Stimulated activated naive CD8-positive, alpha-beta T cell treated with anti-CD3 and anti-CD28 coated beads, Interleukin-15, amount 100 ng/mL, for 72 hours (primary cell): ENCODE measurements at regions not wholly inside any gene's neighbourhood (a gene's known extent, or its start where the extent isn't known, plus 50 kb on each side); places are given as distances from the start of the nearest gene placed in this dataset.

Source experiments
- ATAC-seq: fragments of 150-1000 bp; cut with Tn5 transposase; 2 replicates; pipeline ENCODE4 v1.10.0; 2021; ENCODE audit warnings: mild to moderate bottlenecking, moderate library complexity
- DNase-seq, 2 donors: peaks; one replicate each; pipeline ENCODE4 v3.0.0; 2021 to 2022
- H3K27ac Mint-ChIP-seq, 2 donors: one replicate each; pipeline ENCODE4 v1.8.0; 2022; ENCODE audit warnings: mild to moderate bottlenecking in 2 of 2, mixed read lengths in 2 of 2, moderate library complexity in 2 of 2
- H3K27me3 Mint-ChIP-seq: one replicate; pipeline ENCODE4 v1.8.0; 2022; ENCODE audit warnings: mixed read lengths
- H3K4me1 Mint-ChIP-seq: one replicate; pipeline ENCODE4 v1.8.0; 2022; ENCODE audit warnings: mild to moderate bottlenecking, mixed read lengths
- H3K4me3 Mint-ChIP-seq, 2 donors: one replicate each; pipeline ENCODE4 v1.8.0; 2022; ENCODE audit warnings: mild to moderate bottlenecking in 2 of 2, mixed read lengths in 2 of 2, moderate library complexity in 1 of 2
- H3K9me3 Mint-ChIP-seq, 2 donors: one replicate each; pipeline ENCODE4 v1.8.0; 2022; ENCODE audit warnings: mixed read lengths in 2 of 2

- Mint-ChIP-seq H3K27ac (no peak overlapping the region), H3K9me3 (no peaks in the 10 kb centered on the region), H3K27me3 (no peaks in the 10 kb centered on the region), H3K4me1 (no peaks in the 10 kb centered on the region), H3K4me3 (no peak overlapping the region)
- ATAC-seq (no peak), DNase-seq (no peak)
Observed at GRCh38 chr2:194739217-194739616, 917.8 kb upstream of the SLC39A10 start.

GRCh38 chr2:194735837-194736542, 921.0 kb upstream of the SLC39A10 start:
- Mint-ChIP-seq H3K9me3 (no peaks in the 10 kb centered on the region), H3K27me3 (no peaks in the 10 kb centered on the region)

GRCh38 chr2:194730266-194730665, 926.8 kb upstream of the SLC39A10 start:
- no peak overlapping the region for H3K27ac Mint-ChIP-seq
- no peaks in the 10 kb centered on the region for H3K9me3 Mint-ChIP-seq
- H3K4me1 Mint-ChIP-seq, result no peaks in the 10 kb centered on the region
- ATAC-seq, result no peak
- no peaks in the 10 kb centered on the region for H3K27me3 Mint-ChIP-seq
- no peak overlapping the region for H3K4me3 Mint-ChIP-seq
- DNase-seq, result no peak

More at GRCh38 chr2:194735837-194736542, 921.0 kb upstream of the SLC39A10 start:
- H3K27ac Mint-ChIP-seq, result no peak overlapping the region
- ATAC-seq (no peak), DNase-seq (no peak)
- H3K4me3 Mint-ChIP-seq, result no peak overlapping the region
- H3K4me1 Mint-ChIP-seq, result no peaks in the 10 kb centered on the region

- Mint-ChIP-seq H3K27ac (no peak overlapping the region), H3K27me3 (no peaks in the 10 kb centered on the region), H3K9me3 (no peaks in the 10 kb centered on the region), H3K4me3 (no peak overlapping the region), H3K4me1 (no peaks in the 10 kb centered on the region)
- ATAC-seq (no peak), DNase-seq (no peak)
Observed at GRCh38 chr2:194725169-194725568, 931.9 kb upstream of the SLC39A10 start.

GRCh38 chr2:194723446-194723845, 933.6 kb upstream of the SLC39A10 start:
- Mint-ChIP-seq H3K4me3 (no peak overlapping the region), H3K27ac (no peak overlapping the region), H3K27me3 (no peaks in the 10 kb centered on the region), H3K4me1 (no peaks in the 10 kb centered on the region), H3K9me3 (no peaks in the 10 kb centered on the region)
- ATAC-seq (no peak), DNase-seq (no peak)

- Mint-ChIP-seq H3K27ac (no peak overlapping the region), H3K9me3 (no peaks in the 10 kb centered on the region), H3K4me3 (no peak overlapping the region), H3K27me3 (no peaks in the 10 kb centered on the region), H3K4me1 (no peaks in the 10 kb centered on the region)
- ATAC-seq, result no peak
- DNase-seq, result no peak
Observed at GRCh38 chr2:194721227-194721626, 935.8 kb upstream of the SLC39A10 start.

- DNase-seq (no peak), ATAC-seq (no peak)
- H3K4me3 Mint-ChIP-seq, result no peak overlapping the region
- no peaks in the 10 kb centered on the region for H3K4me1 Mint-ChIP-seq
- H3K9me3 Mint-ChIP-seq, result no peaks in the 10 kb centered on the region
- H3K27me3 Mint-ChIP-seq, result no peaks in the 10 kb centered on the region
- no peak overlapping the region for H3K27ac Mint-ChIP-seq
Observed at GRCh38 chr2:194720462-194720861, 936.6 kb upstream of the SLC39A10 start.

- no peaks in the 10 kb centered on the region for H3K27me3 Mint-ChIP-seq
- no peak for DNase-seq
- no peak overlapping the region for H3K4me3 Mint-ChIP-seq
- no peaks in the 10 kb centered on the region for H3K9me3 Mint-ChIP-seq
- no peaks in the 10 kb centered on the region for H3K4me1 Mint-ChIP-seq
- no peak overlapping the region for H3K27ac Mint-ChIP-seq
- no peak for ATAC-seq
Observed at GRCh38 chr2:194718881-194719280, 938.1 kb upstream of the SLC39A10 start.

GRCh38 chr2:194714541-194714940, 942.5 kb upstream of the SLC39A10 start:
- Mint-ChIP-seq H3K9me3 (no peaks in the 10 kb centered on the region), H3K27me3 (no peaks in the 10 kb centered on the region), H3K4me1 (no peaks in the 10 kb centered on the region), H3K27ac (no peak overlapping the region), H3K4me3 (no peak overlapping the region)
- DNase-seq (no peak), ATAC-seq (no peak)

- H3K4me3 Mint-ChIP-seq, result no peak overlapping the region
- no peaks in the 10 kb centered on the region for H3K9me3 Mint-ChIP-seq
- no peaks in the 10 kb centered on the region for H3K4me1 Mint-ChIP-seq
- no peaks in the 10 kb centered on the region for H3K27me3 Mint-ChIP-seq
- DNase-seq, result no peak
- no peak for ATAC-seq
- H3K27ac Mint-ChIP-seq, result no peak overlapping the region
Observed at GRCh38 chr2:194709840-194710239, 947.2 kb upstream of the SLC39A10 start.

GRCh38 chr2:194706179-194706578, 950.8 kb upstream of the SLC39A10 start:
- H3K9me3 Mint-ChIP-seq, result no peaks in the 10 kb centered on the region
- ATAC-seq (no peak), DNase-seq (no peak)
- no peak overlapping the region for H3K4me3 Mint-ChIP-seq
- no peak overlapping the region for H3K27ac Mint-ChIP-seq
- no peaks in the 10 kb centered on the region for H3K27me3 Mint-ChIP-seq
- H3K4me1 Mint-ChIP-seq, result no peaks in the 10 kb centered on the region

GRCh38 chr2:194705398-194705797, 951.6 kb upstream of the SLC39A10 start:
- ATAC-seq (no peak), DNase-seq (no peak)
- Mint-ChIP-seq H3K4me1 (no peaks in the 10 kb centered on the region), H3K4me3 (no peak overlapping the region), H3K9me3 (no peaks in the 10 kb centered on the region), H3K27ac (no peak overlapping the region), H3K27me3 (no peaks in the 10 kb centered on the region)

- H3K9me3 Mint-ChIP-seq, result no peaks in the 10 kb centered on the region
- H3K4me3 Mint-ChIP-seq, result no peak overlapping the region
- no peaks in the 10 kb centered on the region for H3K4me1 Mint-ChIP-seq
- no peak overlapping the region for H3K27ac Mint-ChIP-seq
- H3K27me3 Mint-ChIP-seq, result no peaks in the 10 kb centered on the region
- DNase-seq, result no peak
- ATAC-seq, result no peak
Observed at GRCh38 chr2:194700726-194701125, 956.3 kb upstream of the SLC39A10 start.

- no peaks in the 10 kb centered on the region for H3K27me3 Mint-ChIP-seq
- H3K9me3 Mint-ChIP-seq, result no peaks in the 10 kb centered on the region
- no peak for ATAC-seq
- H3K4me1 Mint-ChIP-seq, result no peaks in the 10 kb centered on the region
- no peak overlapping the region for H3K4me3 Mint-ChIP-seq
- H3K27ac Mint-ChIP-seq, result no peak overlapping the region
- no peak for DNase-seq
Observed at GRCh38 chr2:194700116-194700515, 956.9 kb upstream of the SLC39A10 start.

- DNase-seq (no peak), ATAC-seq (no peak)
- no peaks in the 10 kb centered on the region for H3K27me3 Mint-ChIP-seq
- no peak overlapping the region for H3K27ac Mint-ChIP-seq
- no peak overlapping the region for H3K4me3 Mint-ChIP-seq
- no peaks in the 10 kb centered on the region for H3K9me3 Mint-ChIP-seq
- no peaks in the 10 kb centered on the region for H3K4me1 Mint-ChIP-seq
Observed at GRCh38 chr2:194698012-194698411, 959.0 kb upstream of the SLC39A10 start.

- Mint-ChIP-seq H3K27me3 (no peaks in the 10 kb centered on the region), H3K9me3 (no peaks in the 10 kb centered on the region), H3K4me1 (no peaks in the 10 kb centered on the region), H3K27ac (no peak overlapping the region), H3K4me3 (no peak overlapping the region)
- no peak for ATAC-seq
- no peak for DNase-seq
Observed at GRCh38 chr2:194697439-194697838, 959.6 kb upstream of the SLC39A10 start.

GRCh38 chr2:194696690-194697089, 960.3 kb upstream of the SLC39A10 start:
- ATAC-seq, result no peak
- H3K4me3 Mint-ChIP-seq, result no peak overlapping the region
- no peaks in the 10 kb centered on the region for H3K4me1 Mint-ChIP-seq
- H3K27me3 Mint-ChIP-seq, result no peaks in the 10 kb centered on the region
- no peaks in the 10 kb centered on the region for H3K9me3 Mint-ChIP-seq
- H3K27ac Mint-ChIP-seq, result no peak overlapping the region
- DNase-seq, result no peak
